H9 (cell line): ENCODE measurements at regions not wholly inside any gene's neighbourhood (a gene's known extent, or its start where the extent isn't known, plus 50 kb on each side); places are given as distances from the start of the nearest gene placed in this dataset.
A peak's percentile ranks its signal among the peaks of the same experiment; 100 is the strongest.

Experiments used
- DNase-seq: peaks from one replicate; pipeline ENCODE4 v3.0.0-alpha.2; 2017
- H2AFZ ChIP-seq: one replicate; pipeline ENCODE4 v1.6.1; 2013; ENCODE audit warnings: mild to moderate bottlenecking, low read length, control low read depth, moderate library complexity
- H2AK5ac ChIP-seq: 2 replicates; pipeline ENCODE4 v1.6.1; 2013; ENCODE audit warnings: low read length, control low read depth, mixed read lengths; ENCODE audit not compliant: insufficient read length
- H2BK120ac ChIP-seq: one replicate; pipeline ENCODE4 v1.6.1; 2013; ENCODE audit warnings: low read depth, mild to moderate bottlenecking, low read length, control low read depth, inconsistent platforms; ENCODE audit not compliant: poor library complexity, severe bottlenecking
- H2BK12ac ChIP-seq: 2 replicates; pipeline ENCODE4 v1.6.1; 2013; ENCODE audit warnings: low read length, control low read depth, mixed read lengths, low read depth; ENCODE audit not compliant: insufficient read length
- H2BK15ac ChIP-seq: 2 replicates; pipeline ENCODE4 v1.6.1; 2013; ENCODE audit warnings: low read depth, low read length, control low read depth
- H2BK20ac ChIP-seq: one replicate; pipeline ENCODE4 v1.6.1; 2013; ENCODE audit warnings: low read depth, mild to moderate bottlenecking, low read length, control low read depth, inconsistent platforms; ENCODE audit not compliant: poor library complexity, severe bottlenecking
- H2BK5ac ChIP-seq: 2 replicates; pipeline ENCODE4 v1.6.1; 2013; ENCODE audit warnings: low read length, control low read depth, mixed read lengths; ENCODE audit not compliant: insufficient read length
- H3K14ac ChIP-seq: 2 replicates; pipeline ENCODE4 v1.6.1; 2013; ENCODE audit warnings: low read length, control low read depth; ENCODE audit not compliant: insufficient read depth
- H3K18ac ChIP-seq: 2 replicates; pipeline ENCODE4 v1.6.1; 2013; ENCODE audit warnings: low read depth, mild to moderate bottlenecking, mixed read lengths, low read length, control low read depth; ENCODE audit not compliant: insufficient read length
- H3K23ac ChIP-seq: 2 replicates; pipeline ENCODE4 v1.6.1; 2013; ENCODE audit warnings: low read length, control low read depth, mixed read lengths, low read depth; ENCODE audit not compliant: insufficient read length
- H3K23me2 ChIP-seq: 2 replicates; pipeline ENCODE4 v1.6.1; 2013; ENCODE audit warnings: low read depth, mild to moderate bottlenecking, mixed read lengths, low read length, control low read depth; ENCODE audit not compliant: insufficient read length, poor library complexity, severe bottlenecking
- H3K27ac ChIP-seq: 2 replicates; pipeline ENCODE4 v1.5.1; 2013; ENCODE audit warnings: low read length, control low read depth, mixed read lengths, low read depth; ENCODE audit not compliant: insufficient read length
- H3K27me3 ChIP-seq: 2 replicates; pipeline ENCODE4 v1.6.1; 2013; ENCODE audit warnings: low read length, control low read depth, inconsistent platforms; ENCODE audit not compliant: insufficient read depth
- H3K4ac ChIP-seq: 2 replicates; pipeline ENCODE4 v1.6.1; 2013; ENCODE audit warnings: low read depth, mild to moderate bottlenecking, control low read depth, inconsistent platforms, low read length, moderate library complexity
- H3K4me1 ChIP-seq: 2 replicates; pipeline ENCODE4 v1.6.1; 2013; ENCODE audit warnings: low read length, control low read depth, inconsistent platforms; ENCODE audit not compliant: insufficient read depth
- H3K4me2 ChIP-seq: 2 replicates; pipeline ENCODE4 v1.6.1; 2013; ENCODE audit warnings: low read length, control low read depth, mixed read lengths; ENCODE audit not compliant: insufficient read length, insufficient read depth
- H3K56ac ChIP-seq: 2 replicates; pipeline ENCODE4 v1.6.1; 2013; ENCODE audit warnings: low read depth, mild to moderate bottlenecking, mixed read lengths, low read length, control low read depth; ENCODE audit not compliant: insufficient read length
- H3K79me1 ChIP-seq: 2 replicates; pipeline ENCODE4 v1.6.1; 2013; ENCODE audit warnings: low read depth, mild to moderate bottlenecking, moderate library complexity, low read length, control low read depth, inconsistent platforms; ENCODE audit not compliant: insufficient read depth, poor library complexity, severe bottlenecking
- H3K79me2 ChIP-seq: 2 replicates; pipeline ENCODE4 v1.6.1; 2013; ENCODE audit warnings: low read length, control low read depth, inconsistent platforms; ENCODE audit not compliant: insufficient read depth
- H3K9ac ChIP-seq: 2 replicates; pipeline ENCODE4 v1.6.1; 2013; ENCODE audit warnings: low read length, control low read depth, mixed read lengths; ENCODE audit not compliant: insufficient read length; ENCODE audit errors: extremely low read depth
- H3K9me3 ChIP-seq: one replicate; pipeline ENCODE4 v1.6.1; 2013; ENCODE audit warnings: low read depth, low read length, inconsistent platforms; ENCODE audit not compliant: control insufficient read depth
- H3T11ph ChIP-seq: one replicate; pipeline ENCODE4 v1.6.1; 2013; ENCODE audit warnings: mild to moderate bottlenecking, low read length, control low read depth, inconsistent platforms
- H4K20me1 ChIP-seq: one replicate; pipeline ENCODE4 v1.6.1; 2013; ENCODE audit not compliant: control insufficient read depth, insufficient read length, insufficient read depth
- H4K5ac ChIP-seq: 2 replicates; pipeline ENCODE4 v1.6.1; 2013; ENCODE audit warnings: low read depth, mild to moderate bottlenecking, mixed read lengths, low read length, control low read depth; ENCODE audit not compliant: insufficient read length
- H4K8ac ChIP-seq: replicated peaks from 2 replicates; pipeline ENCODE4 v1.6.1; 2013; ENCODE audit warnings: low read length, control low read depth, mixed read lengths, low read depth; ENCODE audit not compliant: insufficient read length
- H4K91ac ChIP-seq: 2 replicates; pipeline ENCODE4 v1.6.1; 2013; ENCODE audit warnings: low read depth, mild to moderate bottlenecking, moderate library complexity, mixed read lengths, low read length, control low read depth; ENCODE audit not compliant: insufficient read length
- H3K27ac Mint-ChIP-seq, 3 experiments: 2 replicates in 2 of 3; 3 replicates in 1 of 3; pipeline ENCODE4 v1.8.0; 2020 to 2021; ENCODE audit warnings: mixed read lengths in 3 of 3, mild to moderate bottlenecking in 1 of 3, moderate library complexity in 1 of 3
- H3K27me3 Mint-ChIP-seq: 2 replicates; pipeline ENCODE4 v1.8.0; 2021; ENCODE audit warnings: low read depth, mild to moderate bottlenecking, moderate library complexity, mixed read lengths
- H3K36me3 Mint-ChIP-seq, 3 experiments: 2 replicates in 2 of 3; 3 replicates in 1 of 3; pipeline ENCODE4 v1.8.0; 2020 to 2021; ENCODE audit warnings: low read depth in 3 of 3, mixed read lengths in 3 of 3; ENCODE audit not compliant: insufficient read depth in 1 of 3
- H3K4me1 Mint-ChIP-seq, 2 experiments: 2 replicates each; pipeline ENCODE4 v1.8.0; 2020; ENCODE audit warnings: mixed read lengths in 2 of 2
- H3K4me3 Mint-ChIP-seq, 2 experiments: 2 replicates in 1 of 2; 3 replicates in 1 of 2; pipeline ENCODE4 v1.8.0; 2020 to 2021; ENCODE audit warnings: mild to moderate bottlenecking in 2 of 2, mixed read lengths in 2 of 2, moderate library complexity in 1 of 2
- H3K9me3 Mint-ChIP-seq, 2 experiments: 2 replicates in 1 of 2; 3 replicates in 1 of 2; pipeline ENCODE4 v1.8.0; 2020; ENCODE audit warnings: mild to moderate bottlenecking in 2 of 2, mixed read lengths in 2 of 2, moderate library complexity in 1 of 2
- CTCF ChIP-seq: fragments of 200-600 bp; sonication (generic); conservative IDR thresholded peaks from 3 replicates; pipeline ENCODE4 v1.8.0; 2021; ENCODE audit warnings: antibody characterized with exemption, mild to moderate bottlenecking
- WGBS: extraction: QIAGEN DNeasy Blood & Tissue Kit; methylation state at CpG from one replicate; pipeline ENCODE4 v1.1.7; 2013; ENCODE audit warnings: missing lambda C conversion rate, low lambda C conversion rate, mixed read lengths; ENCODE audit not compliant: insufficient read length; ENCODE audit errors: extremely low coverage; 5-methylcytosine and 5-hydroxymethylcytosine counted together

- Histone ChIP-seq H3K23ac (no peak overlapping the region), H4K5ac (no peak overlapping the region), H3T11ph (no peak overlapping the region), H3K56ac (no peak overlapping the region), H2BK20ac (no peak overlapping the region), H2BK120ac (no peak overlapping the region), H3K9me3 (no peaks in the 10 kb centered on the region), H2AK5ac (no peak overlapping the region), H3K18ac (no peak overlapping the region), H3K27me3 (no peaks in the 10 kb centered on the region), H3K4ac (no peak overlapping the region), H2BK5ac (no peak overlapping the region), H4K20me1 (no peaks in the 10 kb centered on the region), H3K23me2 (no peaks in the 10 kb centered on the region), H2AFZ (no peak overlapping the region), H3K14ac (no peak overlapping the region), H2BK12ac (peak overlapping the region; percentile 73), H3K79me2 (no peaks in the 10 kb centered on the region), H3K79me1 (no peaks in the 10 kb centered on the region), H4K8ac (no peak overlapping the region), H2BK15ac (no peak overlapping the region), H3K27ac (no peak overlapping the region), H3K9ac (no peak overlapping the region), H3K4me2 (no peak overlapping the region), H3K4me1 (no peaks in the 10 kb centered on the region), H4K91ac (no peak overlapping the region)
- Mint-ChIP-seq H3K4me1 (peaks cover 0 to 6% of the 10 kb centered on the region in 2 experiments; a peak in 2 of 4 replicates), H3K4me3 (no peak overlapping the region), H3K36me3 (peaks cover 0 to under 1% (median 0%) of the 10 kb centered on the region in 3 experiments; a peak in 2 of 7 replicates), H3K27me3 (no peaks in the 10 kb centered on the region), H3K9me3 (peaks cover 2 to 3% of the 10 kb centered on the region in 2 experiments; a peak in 4 of 5 replicates), H3K27ac (no peak overlapping the region)
- no CpG with 5 or more reads among the region's 3 CpGs for WGBS
- TF ChIP-seq CTCF = no peak
- DNase-seq = no peak
These were observed 209.3 kb downstream of the PALM2AKAP2 start for GRCh38 chr9:109989296-109989695.
